ENCODE measurements at regions not wholly inside any gene's neighbourhood (a gene's known extent, or its start where the extent isn't known, plus 50 kb on each side); places are given as distances from the start of the nearest gene placed in this dataset.

DNA sequence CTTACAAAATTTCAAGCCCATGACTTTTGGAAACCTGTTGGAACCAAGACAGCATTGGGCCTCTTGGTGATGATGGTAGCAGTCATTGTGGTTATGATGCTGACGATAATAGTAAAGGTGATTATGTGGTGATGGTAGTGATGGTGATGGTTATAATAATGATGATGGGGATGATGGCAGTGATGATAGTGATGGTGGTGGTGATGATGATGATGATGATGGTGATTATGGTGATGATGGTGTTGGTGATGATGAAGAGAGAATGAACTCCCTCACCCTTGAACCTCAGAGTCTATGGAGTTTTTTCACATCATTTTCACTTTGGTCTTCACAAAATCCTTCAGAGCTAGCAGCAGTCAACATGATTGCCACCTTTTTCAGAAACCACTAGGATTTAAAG, 105.3 kb upstream of the ASIC2 start:
- TF ChIP-seq CTCF (conservative IDR thresholded peaks at IDR 0.05; ENCODE audit: low read depth, low read length): no peak
- H3K4me3 ChIP-seq (ENCODE audit: low read depth, low read length): no peak overlapping the region
- DNase-seq (ENCODE audit: low read depth): no peak

GRCh38 chr17:33401249-33401648, 108.2 kb upstream of the ASIC2 start:
- TF ChIP-seq CTCF (conservative IDR thresholded peaks at IDR 0.05; ENCODE audit: low read depth, low read length): no peak
- DNase-seq (ENCODE audit: low read depth): no peak
- no peak overlapping the region for H3K4me3 ChIP-seq (ENCODE audit: low read depth, low read length)

GRCh38 chr17:33403194-33403593, 110.1 kb upstream of the ASIC2 start:
- no peak for TF ChIP-seq CTCF (conservative IDR thresholded peaks at IDR 0.05; ENCODE audit: low read depth, low read length)
- no peak overlapping the region for H3K4me3 ChIP-seq (ENCODE audit: low read depth, low read length)
- DNase-seq (ENCODE audit: low read depth): no peak

GRCh38 chr17:33404070-33404819, 111.2 kb upstream of the ASIC2 start:
- H3K4me3 ChIP-seq (ENCODE audit: low read depth, low read length): no peak overlapping the region
- DNase-seq (ENCODE audit: low read depth): no peak
- TF ChIP-seq CTCF (conservative IDR thresholded peaks at IDR 0.05; ENCODE audit: low read depth, low read length): no peak

- no peak for DNase-seq (ENCODE audit: low read depth)
- no peak for TF ChIP-seq CTCF (conservative IDR thresholded peaks at IDR 0.05; ENCODE audit: low read depth, low read length)
These were observed 123.0 kb upstream of the ASIC2 start for GRCh38 chr17:33416131-33416530.

DNA sequence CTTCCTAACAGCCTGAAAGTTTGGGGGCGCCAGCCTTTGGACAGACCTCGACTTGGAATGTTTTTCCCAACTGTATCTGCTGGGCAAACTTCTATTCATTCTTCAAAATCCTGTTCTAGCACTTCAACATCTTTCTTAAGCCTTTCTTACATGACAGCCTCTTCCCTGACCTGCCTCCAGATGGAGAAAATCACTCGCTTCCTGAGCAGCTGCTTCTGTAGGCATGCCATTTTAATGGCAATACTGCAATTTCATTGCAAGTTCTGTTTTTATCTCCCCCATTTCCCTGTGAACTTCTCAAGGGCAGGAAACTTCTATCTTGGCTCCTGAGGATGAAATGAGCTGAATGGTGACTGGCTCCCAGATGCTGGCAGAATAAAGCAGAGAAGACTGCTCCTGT, 128.8 kb upstream of the ASIC2 start:
- no peak for DNase-seq (ENCODE audit: low read depth)
- H3K4me3 ChIP-seq (ENCODE audit: low read depth, low read length): no peak overlapping the region
- no peak for TF ChIP-seq CTCF (conservative IDR thresholded peaks at IDR 0.05; ENCODE audit: low read depth, low read length)

More at GRCh38 chr17:33416131-33416530, 123.0 kb upstream of the ASIC2 start:
- H3K4me3 ChIP-seq (ENCODE audit: low read depth, low read length): no peak overlapping the region

DNA sequence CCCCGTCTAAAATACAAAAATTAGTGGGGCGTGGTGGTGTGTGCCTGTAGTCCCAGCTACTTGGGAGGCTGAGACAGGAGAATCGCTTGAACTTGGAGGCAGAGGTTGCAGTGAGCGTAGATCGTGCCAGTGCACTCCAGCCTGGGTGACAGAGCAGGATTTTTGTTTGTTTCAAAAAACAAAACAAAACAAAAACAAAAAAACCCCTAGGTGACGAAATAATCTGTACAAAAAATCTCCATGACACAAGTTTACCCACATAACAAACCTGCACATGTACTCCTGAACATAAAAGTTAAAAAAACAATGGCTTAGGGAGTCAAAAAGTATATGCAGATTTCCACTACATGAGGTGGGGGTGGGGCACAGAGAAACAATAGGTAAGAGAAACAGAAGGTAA, 140.5 kb upstream of the ASIC2 start:
- no peak for TF ChIP-seq CTCF (conservative IDR thresholded peaks at IDR 0.05; ENCODE audit: low read depth, low read length)
- DNase-seq (ENCODE audit: low read depth): no peak
- H3K4me3 ChIP-seq (ENCODE audit: low read depth, low read length): no peak overlapping the region
